ENCODE measurements at regions not wholly inside any gene's neighbourhood (a gene's known extent, or its start where the extent isn't known, plus 50 kb on each side); places are given as distances from the start of the nearest gene placed in this dataset.

DNA sequence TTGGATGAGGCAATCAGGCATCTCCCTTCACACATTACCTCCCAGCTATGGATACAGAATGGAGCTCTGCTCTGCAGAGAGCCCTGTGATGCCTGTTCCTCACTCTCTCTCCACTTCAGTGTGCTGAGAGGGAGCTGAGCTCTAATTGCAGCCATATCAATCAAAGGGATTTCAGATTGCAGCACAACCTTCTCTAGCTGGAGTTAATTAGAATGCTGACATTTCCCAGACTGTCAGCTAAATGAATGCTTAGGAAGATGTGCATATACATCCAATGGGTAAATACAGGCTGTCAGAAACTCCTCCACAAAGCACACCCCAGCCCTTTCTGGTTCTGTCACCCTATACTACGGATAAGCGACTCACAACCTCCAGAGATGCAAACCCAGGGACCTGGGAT, 402.6 kb downstream of the EIPR1 start:
- DNase-seq: no peak

DNA sequence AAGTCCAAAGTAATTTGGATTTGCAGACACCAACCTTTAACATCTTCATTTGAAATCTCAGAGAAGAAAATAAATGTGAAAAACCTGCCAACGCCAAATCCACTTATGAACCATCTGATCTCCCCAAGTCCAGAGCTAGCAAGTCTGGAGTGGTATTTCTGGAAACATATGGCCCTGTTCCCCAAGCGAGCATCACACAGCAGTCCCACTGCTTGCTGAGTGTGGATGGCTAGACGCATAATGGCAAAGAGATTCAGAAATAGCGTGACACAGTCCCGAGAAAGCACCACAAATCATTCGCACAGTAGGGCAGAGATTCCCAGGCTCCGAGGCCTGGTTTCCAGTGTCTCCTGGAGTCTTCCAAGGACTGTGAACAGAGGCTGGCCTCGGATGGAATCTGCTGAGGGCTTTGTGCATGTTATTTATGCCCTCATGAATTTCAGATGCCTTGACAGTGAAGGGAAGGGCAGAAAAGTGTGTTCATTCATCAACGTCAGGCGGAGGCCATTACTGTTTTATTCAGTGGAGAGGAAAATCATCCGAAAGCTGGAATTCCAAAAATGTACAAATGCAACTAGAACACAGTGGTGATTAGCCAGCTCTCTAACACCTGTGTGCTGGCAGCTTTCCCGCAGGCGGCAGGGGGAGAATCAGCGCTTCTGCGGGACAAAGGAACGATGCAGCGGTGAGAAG, 417.0 kb downstream of the EIPR1 start:
- no peak for DNase-seq

DNA sequence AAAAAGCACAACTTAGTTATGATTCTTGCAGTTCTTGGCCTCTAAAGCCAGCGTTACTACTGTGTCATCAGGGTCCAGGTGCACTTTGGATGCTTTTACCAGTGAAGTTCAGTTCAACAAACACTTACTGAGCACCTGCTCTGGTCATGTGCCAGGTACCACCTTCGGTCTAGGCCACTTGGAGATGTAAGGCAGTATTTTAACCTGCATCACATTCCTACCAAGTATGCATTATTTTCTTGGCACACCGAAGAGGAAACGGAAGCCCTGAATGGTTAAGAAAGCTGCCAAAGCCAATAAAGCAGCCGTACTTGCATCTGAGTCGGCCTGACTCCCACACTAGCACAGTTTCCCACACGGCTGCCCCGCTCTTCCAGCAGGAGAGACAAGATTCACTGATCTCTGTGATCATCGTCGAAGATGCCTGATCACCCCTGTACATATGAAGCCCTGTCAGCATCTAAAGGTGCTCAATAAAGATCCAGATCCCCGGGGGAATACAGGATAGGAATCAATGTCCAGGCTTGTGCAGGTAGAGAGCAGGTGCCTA, 427.1 kb downstream of the EIPR1 start:
- DNase-seq: no peak

DNA sequence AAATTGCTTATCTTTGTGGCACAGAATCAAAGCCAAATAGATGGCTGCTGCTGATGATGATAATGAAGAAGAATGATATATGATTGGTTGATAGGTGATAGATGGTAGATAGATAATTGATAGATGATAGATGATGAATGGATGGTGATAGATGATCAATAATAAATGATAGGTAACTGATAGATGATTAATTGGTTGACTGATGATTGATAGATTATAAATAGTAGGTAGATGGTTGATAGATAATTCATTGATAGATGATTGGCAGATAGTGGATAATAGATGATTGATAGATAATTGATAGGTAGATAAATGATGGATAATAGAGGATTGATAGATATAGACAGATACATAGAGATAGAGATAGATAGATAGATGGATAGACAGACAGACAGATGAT, 430.2 kb downstream of the EIPR1 start:
- DNase-seq: no peak

DNA sequence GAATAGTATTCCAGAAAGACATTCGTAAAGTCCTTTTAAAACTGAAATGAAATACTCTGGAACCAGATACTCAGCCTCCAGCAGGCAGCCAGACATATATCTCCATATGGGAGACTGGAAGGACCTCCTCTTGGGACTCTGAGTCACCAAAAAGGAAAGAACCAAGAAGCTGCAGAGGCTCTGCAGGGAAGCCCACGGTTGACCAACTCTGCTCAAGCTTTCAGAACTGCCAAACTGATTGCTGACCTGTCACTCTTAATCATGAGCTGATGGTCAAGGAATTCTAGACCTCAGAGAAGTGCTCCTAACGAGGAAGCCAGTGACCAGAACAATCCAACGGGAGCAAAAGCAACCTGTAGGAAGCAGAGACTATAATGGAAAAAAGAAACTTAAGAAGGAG, 434.7 kb downstream of the EIPR1 start:
- no peak for DNase-seq

DNA sequence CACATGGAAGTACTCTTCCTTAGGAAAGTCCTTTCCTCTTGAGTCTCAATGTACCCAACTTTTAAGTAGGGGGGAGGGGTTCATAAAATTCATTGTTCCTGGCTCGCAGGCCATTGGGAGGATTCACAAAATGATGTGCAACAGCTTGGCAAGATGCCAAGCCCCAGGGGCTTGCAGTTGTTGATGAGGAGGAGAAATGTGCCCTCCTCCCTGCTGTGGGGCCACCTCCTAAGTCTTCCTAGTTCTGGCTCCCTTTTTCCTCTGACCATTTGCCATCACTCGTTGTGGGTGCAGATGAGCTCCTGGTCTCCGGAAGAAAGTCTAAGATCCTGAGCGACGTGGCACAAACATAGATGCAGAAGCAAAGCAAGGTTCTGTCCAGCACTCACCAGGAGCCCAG, 435.4 kb downstream of the EIPR1 start:
- DNase-seq: no peak

DNA sequence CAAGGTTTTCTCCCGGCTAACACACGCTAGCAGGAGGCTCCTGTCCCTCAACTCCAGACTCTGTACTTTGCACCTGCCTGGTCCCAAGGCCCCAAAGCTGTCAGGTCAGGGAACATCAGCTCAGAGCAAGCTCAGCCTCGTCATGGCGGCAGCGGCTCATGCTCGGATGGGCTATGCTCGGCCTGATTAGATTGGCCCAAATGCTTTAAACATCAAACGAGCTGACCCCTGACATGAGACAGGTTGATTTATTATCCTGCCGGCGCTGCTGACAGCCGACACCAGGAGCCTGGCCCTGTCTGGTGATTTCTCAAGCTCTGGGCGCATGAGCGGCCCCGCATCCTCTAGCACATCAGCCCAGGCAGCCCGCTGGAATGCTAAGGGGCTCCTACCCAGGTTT, 436.4 kb downstream of the EIPR1 start:
- no peak for DNase-seq

DNA sequence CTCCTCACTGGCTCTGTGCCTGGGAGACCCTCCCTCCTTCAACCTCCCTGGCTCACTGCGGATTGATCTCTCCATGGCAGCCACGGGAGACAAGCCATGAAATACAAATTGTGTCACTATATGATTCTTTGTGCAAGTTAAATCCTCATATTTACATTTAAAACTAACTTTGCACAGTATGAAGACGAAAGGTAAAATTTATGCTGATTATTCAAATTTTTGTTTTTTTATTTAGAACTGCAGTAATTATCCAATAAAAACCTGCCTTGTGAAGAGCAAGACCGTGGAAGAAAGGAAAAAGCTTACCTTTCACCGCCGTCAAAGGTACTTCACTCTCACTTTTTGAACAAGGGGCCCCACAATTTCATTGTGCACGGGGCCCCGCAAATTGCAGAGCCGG, 436.9 kb downstream of the EIPR1 start:
- DNase-seq: no peak

DNA sequence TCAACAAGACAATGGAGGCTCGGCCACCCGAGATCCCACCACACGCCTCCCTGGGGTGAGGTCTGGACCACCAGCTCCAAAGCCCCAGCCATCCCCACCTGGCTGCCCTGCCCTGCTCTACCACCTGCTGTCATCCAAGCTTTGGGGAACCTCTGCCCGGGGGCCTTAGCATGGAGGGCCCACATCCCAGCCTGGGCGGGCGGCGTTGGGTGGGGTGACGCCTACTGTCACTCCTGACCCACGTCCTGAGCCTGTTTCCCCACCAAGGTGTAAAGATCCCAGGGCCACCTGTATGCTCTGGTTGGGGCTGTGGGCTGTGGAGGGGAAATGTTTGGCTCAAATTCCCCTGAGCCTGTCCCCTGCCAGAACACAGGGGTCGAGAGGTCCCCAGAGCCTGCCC, 437.6 kb downstream of the EIPR1 start:
- DNase-seq: no peak

DNA sequence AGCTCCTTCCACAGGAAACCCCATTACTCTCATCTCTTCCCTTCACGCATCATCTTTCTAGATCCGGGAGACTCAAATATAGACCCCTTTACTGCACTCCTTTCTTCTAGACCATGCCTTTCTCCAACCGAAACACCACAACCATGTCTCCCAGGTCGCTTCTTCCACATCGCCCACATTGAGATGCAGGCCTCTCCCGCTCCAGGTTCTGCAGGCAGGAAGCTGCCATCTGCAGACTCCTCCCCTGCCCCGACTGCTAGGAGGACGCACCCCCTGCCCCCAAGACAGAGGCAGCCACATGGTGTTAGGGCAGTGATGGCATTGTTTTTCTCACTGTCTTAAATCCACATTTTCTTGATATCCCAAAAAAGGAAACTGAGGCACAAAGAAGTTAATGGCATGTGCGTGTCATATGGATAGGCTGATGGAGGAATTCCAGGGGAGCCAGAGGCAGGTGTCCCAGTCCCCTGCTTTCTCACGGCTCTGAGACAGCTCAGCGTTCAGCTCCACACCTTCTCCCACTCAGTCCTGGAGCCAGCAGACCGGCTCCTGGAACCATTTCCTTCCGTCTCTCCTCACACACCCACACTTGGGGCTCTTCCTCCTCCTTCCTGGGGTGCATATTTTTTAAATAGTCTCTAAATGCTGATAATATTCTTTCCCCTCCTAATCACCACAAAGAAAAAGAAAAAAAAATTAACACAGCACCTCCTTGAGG, 438.4 kb downstream of the EIPR1 start:
- DNase-seq: no peak

DNA sequence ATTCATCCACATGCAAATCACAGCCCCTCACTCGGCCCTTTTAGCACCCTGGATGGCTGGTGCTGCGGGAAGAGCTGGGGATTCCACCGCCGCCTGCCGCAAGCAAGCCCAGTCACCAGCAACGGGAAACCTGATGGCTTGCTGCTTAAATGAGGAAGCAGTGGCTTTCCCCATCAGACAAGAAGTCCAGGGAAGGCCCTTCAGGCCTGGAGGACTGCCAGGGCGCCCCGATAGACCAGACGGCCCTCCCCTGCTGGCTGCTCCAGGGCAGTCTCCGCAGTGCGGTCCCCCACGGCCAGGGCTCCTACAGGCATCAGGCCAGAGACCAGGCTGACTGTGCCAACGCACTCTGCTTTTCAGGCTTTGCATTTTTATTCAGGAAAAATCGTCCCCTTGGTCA, 439.1 kb downstream of the EIPR1 start:
- DNase-seq: no peak

DNA sequence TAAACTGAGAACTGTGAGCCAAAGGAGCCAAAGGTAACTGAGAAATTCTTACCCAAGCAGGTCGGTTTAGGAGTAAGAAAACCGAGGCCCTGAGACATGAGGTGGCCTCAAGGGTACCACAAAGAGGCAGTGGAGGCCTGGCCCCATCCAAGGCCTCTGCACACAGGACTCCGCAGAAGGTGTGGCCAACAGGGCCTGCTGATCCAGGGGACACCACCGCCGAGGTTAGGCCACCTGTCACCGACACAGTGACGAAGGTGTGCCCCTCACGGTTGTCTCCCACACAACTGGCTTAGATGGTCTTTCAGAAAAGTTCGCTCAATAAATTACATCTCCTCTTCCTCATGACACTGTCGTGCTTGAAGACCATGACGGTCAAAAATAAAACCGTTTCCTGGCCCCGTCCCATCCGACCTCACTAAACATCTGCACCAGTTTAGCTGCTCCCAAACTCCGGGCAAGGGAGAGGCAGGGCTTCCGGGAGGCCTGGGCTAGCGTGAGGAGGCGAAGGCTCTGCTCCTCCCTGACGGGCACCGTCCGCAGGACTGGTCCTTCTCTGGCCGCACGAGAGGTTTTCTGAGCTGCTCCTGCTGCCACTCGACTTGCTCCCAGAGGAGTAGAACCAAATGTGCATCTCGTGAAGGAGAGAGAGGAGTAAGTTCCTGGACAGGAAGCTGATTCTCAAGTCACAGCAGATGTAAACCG, 442.0 kb downstream of the EIPR1 start:
- no peak for DNase-seq

DNA sequence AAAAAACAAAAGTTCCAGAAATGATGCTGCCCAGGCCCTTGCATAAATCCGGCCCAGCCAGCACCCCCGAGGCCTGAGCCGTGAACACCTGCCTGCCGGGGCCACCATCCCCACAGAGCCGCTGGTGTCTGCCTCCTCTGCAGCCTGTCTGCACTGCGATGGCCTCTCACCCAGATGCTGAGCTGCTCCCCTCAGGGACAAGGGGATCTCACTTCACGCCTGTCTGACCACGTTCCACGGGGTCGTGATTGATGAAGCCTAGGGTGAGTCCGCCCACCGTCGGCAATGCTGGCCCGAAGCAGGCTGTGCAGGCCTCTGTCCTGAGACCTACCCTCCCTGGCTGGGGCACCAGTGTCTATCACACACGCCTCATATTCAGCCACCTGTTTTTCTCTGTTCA, 444.2 kb downstream of the EIPR1 start:
- no peak for DNase-seq

DNA sequence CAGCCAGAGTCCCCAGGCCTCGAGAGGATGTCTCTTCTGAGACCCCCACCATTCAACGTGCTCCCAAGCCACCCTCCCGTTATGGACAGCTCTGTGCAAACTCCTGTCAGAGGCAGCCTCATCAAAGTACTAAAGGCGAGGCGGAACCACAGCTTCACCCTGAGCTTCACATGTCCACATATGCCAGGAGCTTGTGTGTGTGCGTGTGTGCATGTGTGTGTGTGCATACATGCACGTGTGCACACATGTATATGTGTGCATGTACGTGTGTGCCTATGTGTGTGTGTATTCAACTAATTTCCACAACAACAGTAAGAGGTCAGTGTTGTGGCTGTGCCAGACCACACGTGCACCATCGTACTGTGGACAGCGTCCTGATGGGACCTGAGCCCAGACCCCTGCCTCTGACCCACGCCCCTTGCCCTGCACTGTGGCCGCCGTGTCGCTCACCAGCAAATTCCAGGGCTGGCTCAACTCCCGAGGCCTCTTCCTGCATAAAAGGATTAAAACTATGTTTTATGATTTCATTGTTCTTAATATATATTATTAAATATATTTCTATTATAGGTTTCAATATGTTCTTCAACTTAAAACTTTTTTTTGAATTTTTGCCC, 444.8 kb downstream of the EIPR1 start:
- DNase-seq: no peak

DNA sequence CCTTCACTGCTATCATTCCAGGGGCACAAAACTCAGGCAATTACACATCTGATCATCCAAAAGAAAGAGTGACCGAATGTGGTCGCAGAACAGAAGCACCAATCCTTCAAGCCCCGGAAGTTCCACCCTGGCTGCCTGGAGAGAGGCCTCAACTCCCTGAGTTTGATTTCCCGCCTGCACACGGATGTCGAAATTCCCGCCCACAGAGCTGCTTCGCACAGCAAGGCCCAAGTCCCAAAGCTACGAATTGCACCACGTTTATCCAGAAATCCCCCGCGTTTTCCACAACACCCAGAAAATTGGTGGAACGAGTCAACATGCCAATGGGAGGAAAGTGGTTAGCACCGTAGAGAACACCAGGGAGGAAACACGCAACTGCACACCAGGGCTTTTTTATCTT, 445.4 kb downstream of the EIPR1 start:
- DNase-seq: no peak

DNA sequence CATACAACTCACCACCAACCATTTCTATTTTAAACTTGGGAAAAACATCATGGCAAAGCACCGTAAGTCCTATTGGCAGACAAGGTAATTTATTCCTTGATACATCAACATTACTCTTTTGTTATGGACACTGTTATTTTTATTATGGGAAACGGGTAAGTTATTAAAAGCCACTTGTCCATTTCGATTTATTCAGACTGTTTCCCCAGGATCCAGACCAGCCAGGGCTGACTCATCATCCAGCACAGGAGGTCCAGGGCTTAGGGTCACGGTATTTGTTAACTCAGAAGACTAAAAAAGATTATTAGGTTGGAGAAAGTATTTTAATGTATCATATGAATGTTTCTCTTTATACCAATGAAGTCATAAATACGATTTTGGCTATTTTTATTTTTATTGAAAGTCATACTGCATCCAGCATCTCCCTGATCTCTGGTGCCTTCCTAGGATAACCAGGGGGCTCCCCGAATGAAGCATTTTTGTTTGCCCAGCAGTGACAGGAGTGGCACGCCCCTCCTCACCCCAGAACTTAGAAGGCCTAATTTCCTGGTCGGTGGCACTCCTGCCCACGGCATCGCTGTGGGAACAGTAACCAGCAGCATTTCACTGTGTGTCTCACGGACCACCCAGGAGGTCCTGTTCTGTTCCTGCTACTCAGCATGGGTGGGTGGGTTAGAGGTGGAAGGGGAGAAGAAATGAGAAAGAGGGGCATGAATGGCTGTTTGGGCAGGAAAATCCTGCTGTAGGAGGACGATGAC, 446.1 kb downstream of the EIPR1 start:
- DNase-seq: no peak

DNA sequence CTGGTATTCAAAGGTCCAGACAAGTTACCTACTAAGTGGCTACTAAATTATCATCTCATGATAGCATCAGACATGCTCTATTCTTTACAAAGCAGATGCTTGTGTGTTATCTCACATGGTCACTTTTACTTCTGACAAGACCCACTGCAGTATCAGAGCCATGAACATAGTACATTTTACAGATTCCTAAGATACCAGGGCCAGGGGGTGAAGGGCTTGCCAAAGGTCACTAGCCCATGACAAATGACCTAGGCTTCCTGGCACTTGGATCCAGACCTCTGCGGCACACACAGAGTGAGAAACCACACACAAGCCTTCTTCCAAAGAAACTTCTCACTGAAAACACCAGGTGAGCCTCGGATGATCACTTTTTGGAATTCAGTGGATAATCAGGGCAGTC, 446.8 kb downstream of the EIPR1 start:
- DNase-seq: no peak

DNA sequence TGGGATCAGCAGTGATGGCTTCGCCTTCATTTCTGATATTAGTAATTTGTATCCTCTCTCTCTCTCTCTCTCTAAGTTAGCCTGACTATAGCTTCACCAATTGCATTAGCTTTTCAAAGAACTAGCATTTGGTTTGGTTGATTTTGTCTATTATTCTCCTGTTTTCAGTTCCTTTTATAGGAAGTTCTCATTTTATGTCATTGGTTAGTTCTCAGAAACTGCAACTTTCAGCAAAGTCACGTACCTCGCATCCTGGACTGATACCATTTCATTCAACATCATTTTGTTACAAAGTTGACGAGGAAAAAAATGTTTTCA, 450.8 kb downstream of the EIPR1 start:
- no peak for DNase-seq

DNA sequence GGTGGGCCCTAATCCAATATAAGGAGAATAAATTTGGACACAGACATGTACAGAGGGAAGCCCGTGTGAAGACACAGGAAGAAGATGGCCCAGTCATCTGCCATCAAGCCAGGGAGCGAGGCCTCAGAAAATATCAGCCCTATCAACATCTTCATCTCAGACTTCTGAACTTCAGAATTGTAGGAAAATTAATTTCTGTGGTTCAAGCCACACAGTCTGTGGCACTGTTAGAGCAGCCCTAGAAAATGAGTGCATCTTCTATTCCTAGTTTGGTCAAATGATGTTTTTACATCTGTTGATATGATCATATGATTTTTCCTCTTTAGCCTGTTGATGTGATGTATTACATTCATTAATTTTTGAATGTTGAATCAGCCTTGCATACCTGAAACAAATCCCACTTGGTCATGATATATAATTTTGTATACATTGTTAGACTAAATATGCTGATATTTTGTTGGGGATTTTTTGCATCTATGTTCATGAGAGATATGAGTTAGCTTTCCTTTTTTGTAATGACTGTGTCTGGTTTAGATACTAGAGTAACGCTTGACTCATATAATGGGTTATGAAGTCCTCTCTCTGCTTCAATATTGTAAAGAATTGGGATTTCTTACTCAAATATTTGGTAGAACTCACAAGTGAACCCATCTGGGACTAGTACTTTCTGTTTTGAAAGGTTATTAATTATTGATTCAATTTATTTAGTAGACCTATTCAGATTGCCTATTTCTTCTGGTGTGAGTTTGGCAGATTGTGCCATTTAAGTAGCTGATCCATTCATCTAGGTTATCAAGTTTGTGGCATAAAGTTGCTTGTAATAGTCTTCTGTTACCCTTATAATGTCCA, 451.4 kb downstream of the EIPR1 start:
- no peak for DNase-seq

DNA sequence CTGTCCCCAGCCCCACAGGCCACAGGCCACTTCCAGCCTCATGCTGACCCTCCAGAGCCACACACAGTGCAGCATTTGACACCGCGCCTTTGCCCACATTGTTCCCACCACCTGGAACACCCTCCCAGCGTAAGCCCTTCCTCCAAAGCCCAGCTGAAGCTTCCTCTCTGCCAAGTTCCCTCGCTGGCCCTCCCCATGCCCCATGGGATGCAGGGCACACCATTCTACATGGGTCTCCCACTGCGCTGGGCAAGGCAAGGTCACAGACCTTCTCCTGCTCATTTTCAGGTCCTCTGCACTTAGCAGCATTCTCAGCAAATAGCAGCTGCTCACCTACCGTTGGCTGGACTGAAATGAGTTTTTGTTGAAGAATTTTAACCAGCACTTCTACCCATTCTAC, 455.5 kb downstream of the EIPR1 start:
- no peak for DNase-seq

DNA sequence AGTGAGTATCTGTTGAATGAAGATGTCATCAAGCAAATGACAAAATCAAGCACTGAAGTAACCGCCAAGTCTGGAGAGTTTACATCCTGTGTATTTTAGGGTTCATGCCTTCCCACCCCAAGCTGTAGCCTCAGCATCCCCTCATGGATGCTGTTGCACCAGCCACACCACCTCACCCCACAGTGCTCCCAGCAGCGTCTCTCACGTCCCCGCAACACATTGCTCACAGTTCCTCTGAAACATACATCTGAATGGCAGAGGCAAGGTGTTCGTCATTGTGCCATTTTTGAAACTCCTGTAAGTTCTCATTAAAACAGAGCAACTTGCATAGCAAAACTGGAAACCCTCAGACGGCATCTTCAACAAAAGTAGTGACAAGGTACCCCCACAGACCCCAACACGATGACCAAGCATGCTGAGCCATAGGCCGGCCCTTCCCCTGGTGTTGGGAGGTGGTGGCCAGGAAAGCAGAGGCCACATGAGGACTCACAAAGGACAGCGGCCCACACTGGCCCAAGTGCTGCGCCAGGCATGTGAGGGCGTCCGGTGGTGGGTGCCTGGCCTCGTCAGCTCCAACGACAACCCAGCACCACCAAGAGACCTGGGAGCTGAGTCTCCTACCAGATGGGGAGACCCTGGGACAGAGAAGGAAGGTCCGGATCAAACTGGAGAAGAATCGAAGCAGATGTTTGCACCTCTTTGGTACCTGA, 456.5 kb downstream of the EIPR1 start:
- DNase-seq: no peak

All from NCI-H526 treated with DMSO at 0.1 percent for 48 hours (cell line).